Breast epithelium (tissue), 4 donors: ENCODE measurements at regions not wholly inside any gene's neighbourhood (a gene's known extent, or its start where the extent isn't known, plus 50 kb on each side); places are given as distances from the start of the nearest gene placed in this dataset.

Experiments
- DNase-seq, 2 donors: peaks; one replicate each; pipeline ENCODE4 v3.0.0-alpha.2; 2019; ENCODE audit warnings: low spot score in 2 of 2
- H3K27ac ChIP-seq, 2 donors: fragments of 200-600 bp; sonication (generic) in 1 of 2; one replicate each; pipeline ENCODE4 v1.5.1; 2016 to 2019; ENCODE audit warnings: mild to moderate bottlenecking in 1 of 2
- H3K27me3 ChIP-seq, 2 donors: fragments of 200-600 bp; sonication (generic) in 1 of 2; one replicate each; pipeline versions ENCODE4 v1.5.1 to v1.6.0; 2017 to 2019; ENCODE audit warnings: control low read depth in 1 of 2, mild to moderate bottlenecking in 1 of 2
- H3K36me3 ChIP-seq: fragments of 200-600 bp; one replicate; pipeline ENCODE4 v1.5.1; 2019
- H3K4me1 ChIP-seq, 2 donors: fragments of 200-600 bp; sonication (generic); one replicate each; pipeline ENCODE4 v1.5.1; 2016 to 2019; ENCODE audit warnings: control low read depth in 1 of 2
- H3K4me3 ChIP-seq, 3 donors: fragments of 200-600 bp; sonication (generic); 1 replicate in 2 of 3; 2 replicates in 1 of 3; pipeline ENCODE4 v1.5.1; 2016 to 2019; ENCODE audit warnings: mild to moderate bottlenecking in 3 of 3, moderate library complexity in 2 of 3
- H3K9me3 ChIP-seq, 2 donors: fragments of 200-600 bp; sonication (generic) in 1 of 2; one replicate each; pipeline ENCODE4 v1.5.1; 2016 to 2019; ENCODE audit warnings: control low read depth in 1 of 2
- POLR2A ChIP-seq: fragments of 450-650 bp; IDR thresholded peaks from one replicate; pipeline ENCODE4 v1.6.1; 2016; ENCODE audit warnings: antibody characterized with exemption, mild to moderate bottlenecking, moderate library complexity
- POLR2AphosphoS5 ChIP-seq, 3 donors: sonication (generic); formaldehyde crosslinking; IDR thresholded peaks; one replicate each; pipeline ENCODE4 v1.6.1; 2017; ENCODE audit warnings: antibody characterized with exemption in 3 of 3
- intact Hi-C: fragments of 100-400 bp; cut with DNase I; formaldehyde crosslinking; loops from one replicate; pipeline ENCODE4 v1.15.1; 2023; ENCODE audit warnings: low total_unique reads
- TF ChIP-seq, protein P1 (sequence below), 3 donors: fragments of 450-650 bp; IDR thresholded peaks; one replicate each; pipeline ENCODE4 v1.5.1; 2016 to 2017; ENCODE audit warnings: antibody characterized with exemption in 3 of 3, mild to moderate bottlenecking in 3 of 3, moderate library complexity in 3 of 3

- Histone ChIP-seq H3K27ac (no peak overlapping the region), H3K4me3 (no peak overlapping the region), H3K36me3 (no peaks in the 10 kb centered on the region), H3K9me3 (peaks cover 16 to 18% of the 10 kb centered on the region in 2 donors), H3K4me1 (no peaks in the 10 kb centered on the region), H3K27me3 (peaks cover 4 to 59% of the 10 kb centered on the region in 2 donors)
- TF ChIP-seq, protein P1, sequence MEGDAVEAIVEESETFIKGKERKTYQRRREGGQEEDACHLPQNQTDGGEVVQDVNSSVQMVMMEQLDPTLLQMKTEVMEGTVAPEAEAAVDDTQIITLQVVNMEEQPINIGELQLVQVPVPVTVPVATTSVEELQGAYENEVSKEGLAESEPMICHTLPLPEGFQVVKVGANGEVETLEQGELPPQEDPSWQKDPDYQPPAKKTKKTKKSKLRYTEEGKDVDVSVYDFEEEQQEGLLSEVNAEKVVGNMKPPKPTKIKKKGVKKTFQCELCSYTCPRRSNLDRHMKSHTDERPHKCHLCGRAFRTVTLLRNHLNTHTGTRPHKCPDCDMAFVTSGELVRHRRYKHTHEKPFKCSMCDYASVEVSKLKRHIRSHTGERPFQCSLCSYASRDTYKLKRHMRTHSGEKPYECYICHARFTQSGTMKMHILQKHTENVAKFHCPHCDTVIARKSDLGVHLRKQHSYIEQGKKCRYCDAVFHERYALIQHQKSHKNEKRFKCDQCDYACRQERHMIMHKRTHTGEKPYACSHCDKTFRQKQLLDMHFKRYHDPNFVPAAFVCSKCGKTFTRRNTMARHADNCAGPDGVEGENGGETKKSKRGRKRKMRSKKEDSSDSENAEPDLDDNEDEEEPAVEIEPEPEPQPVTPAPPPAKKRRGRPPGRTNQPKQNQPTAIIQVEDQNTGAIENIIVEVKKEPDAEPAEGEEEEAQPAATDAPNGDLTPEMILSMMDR (IDR thresholded peaks at IDR 0.05): no peak
- TF ChIP-seq POLR2A (no peak), POLR2AphosphoS5 (IDR thresholded peaks at IDR 0.05) (no peak)
- intact Hi-C loops: no loop called here
- no peak for DNase-seq
These were observed 95.0 kb downstream of the MICALL2 start for GRCh38 chr7:1364068-1364905.

- no peak overlapping the region for H3K27ac ChIP-seq
- no peak overlapping the region for H3K4me3 ChIP-seq
- peaks cover 8 to 66% of the 10 kb centered on the region in 2 donors for H3K27me3 ChIP-seq
- TF ChIP-seq, protein P1 (IDR thresholded peaks at IDR 0.05): no peak
- TF ChIP-seq POLR2AphosphoS5 (IDR thresholded peaks at IDR 0.05) (no peak), POLR2A (no peak)
- H3K4me1 ChIP-seq: no peaks in the 10 kb centered on the region
- no peaks in the 10 kb centered on the region for H3K36me3 ChIP-seq
- DNase-seq: no peak
- intact Hi-C loops: no loop called here
- peaks cover 14 to 16% of the 10 kb centered on the region in 2 donors for H3K9me3 ChIP-seq
These were observed 94.2 kb downstream of the MICALL2 start for GRCh38 chr7:1364906-1365570.

- no peak for DNase-seq
- peaks cover 8 to 74% of the 10 kb centered on the region in 2 donors for H3K27me3 ChIP-seq
- intact Hi-C loops: no loop called here
- no peak overlapping the region for H3K4me3 ChIP-seq
- peaks cover 10 to 16% of the 10 kb centered on the region in 2 donors for H3K9me3 ChIP-seq
- no peaks in the 10 kb centered on the region for H3K4me1 ChIP-seq
- no peak for TF ChIP-seq POLR2A
- TF ChIP-seq, protein P1 (IDR thresholded peaks at IDR 0.05): no peak
- no peak for TF ChIP-seq POLR2AphosphoS5 (IDR thresholded peaks at IDR 0.05)
- H3K36me3 ChIP-seq: no peaks in the 10 kb centered on the region
- no peak overlapping the region for H3K27ac ChIP-seq
These were observed 93.4 kb downstream of the MICALL2 start for GRCh38 chr7:1365846-1366245.

- Histone ChIP-seq H3K27ac (no peak overlapping the region), H3K36me3 (no peaks in the 10 kb centered on the region), H3K9me3 (peaks cover 10 to 16% of the 10 kb centered on the region in 2 donors), H3K27me3 (peaks cover 8 to 80% of the 10 kb centered on the region in 2 donors), H3K4me3 (no peak overlapping the region), H3K4me1 (no peaks in the 10 kb centered on the region)
- DNase-seq: no peak
- TF ChIP-seq POLR2A (no peak), POLR2AphosphoS5 (IDR thresholded peaks at IDR 0.05) (no peak)
- TF ChIP-seq, protein P1 (IDR thresholded peaks at IDR 0.05): no peak
- intact Hi-C loops: no loop called here
These were observed 92.4 kb downstream of the MICALL2 start for GRCh38 chr7:1366801-1367405.
